K562 (cell line): ENCODE measurements at regions not wholly inside any gene's neighbourhood (a gene's known extent, or its start where the extent isn't known, plus 50 kb on each side); places are given as distances from the start of the nearest gene placed in this dataset.

Source experiments
- CTCF ChIP-seq, 3 experiments: IDR thresholded peaks in 2 of 3; conservative IDR thresholded peaks in 1 of 3; 2 replicates each; pipeline ENCODE4 v1.5.1; 2011 to 2012; ENCODE audit warnings: low read length in 3 of 3, mild to moderate bottlenecking in 3 of 3, control low read depth in 2 of 3, improper control_type of control experiment in 1 of 3, inconsistent platforms in 1 of 3, low read depth in 1 of 3, mixed read lengths in 1 of 3, moderate library complexity in 1 of 3; ENCODE audit not compliant: insufficient read depth in 2 of 3
- GATA2 ChIP-seq: sonication (generic); formaldehyde crosslinking; IDR thresholded peaks from 2 replicates; pipeline ENCODE4 v1.4.0; 2020; ENCODE audit warnings: mild to moderate bottlenecking, missing genetic modification reagents
- JUN ChIP-seq, 2 experiments: sonication (generic) in 1 of 2; formaldehyde crosslinking in 1 of 2; IDR thresholded peaks; 2 replicates each; pipeline versions ENCODE4 v1.6.1 to v1.8.0; 2012 to 2022; ENCODE audit warnings: borderline replicate concordance in 2 of 2, mild to moderate bottlenecking in 2 of 2, improper control_type of control experiment in 1 of 2, low read depth in 1 of 2, low read length in 1 of 2, missing genetic modification reagents in 1 of 2
- NEUROD1 ChIP-seq: fragments of 150-350 bp; IDR thresholded peaks from 2 replicates; pipeline ENCODE4 v1.6.1; 2014; ENCODE audit warnings: borderline replicate concordance, low read length, low read depth; ENCODE audit not compliant: partially characterized antibody
- PHF21A ChIP-seq: fragments of 450-650 bp; IDR thresholded peaks from 2 replicates; pipeline ENCODE4 v1.6.1; 2017; ENCODE audit warnings: low read depth, borderline replicate concordance
- SMC3 ChIP-seq: conservative IDR thresholded peaks from 2 replicates; pipeline ENCODE4 v1.6.1; 2011; ENCODE audit warnings: low read depth, low read length, improper control_type of control experiment; ENCODE audit not compliant: insufficient read depth
- TAF7 ChIP-seq: fragments of 450-650 bp; IDR thresholded peaks from 2 replicates; pipeline ENCODE4 v1.6.1; 2016; ENCODE audit warnings: missing genetic modification characterization, missing compliant biosample characterization
- XRCC5 ChIP-seq: fragments of 200-400 bp; formaldehyde crosslinking; IDR thresholded peaks from 2 replicates; pipeline ENCODE4 v1.6.1; 2017; ENCODE audit warnings: low read depth, mild to moderate bottlenecking, low read length
- YBX1 ChIP-seq: fragments of 450-650 bp; IDR thresholded peaks from 2 replicates; pipeline ENCODE4 v1.7.1; 2016; ENCODE audit warnings: mild to moderate bottlenecking
- ZBTB17 ChIP-seq: fragments of 450-650 bp; formaldehyde crosslinking; IDR thresholded peaks from 2 replicates; pipeline ENCODE4 v1.4.0; 2020; ENCODE audit warnings: mild to moderate bottlenecking
- ZNF212 ChIP-seq: fragments of 450-650 bp; formaldehyde crosslinking; IDR thresholded peaks from 2 replicates; pipeline ENCODE4 v1.4.0; 2020; ENCODE audit warnings: mild to moderate bottlenecking

- no peak for TF ChIP-seq TAF7
- no peak for TF ChIP-seq CTCF (IDR thresholded peaks at IDR 0.05 in 2 of 3, conservative IDR thresholded peaks at IDR 0.05 in 1 of 3; ENCODE audit: insufficient read depth in 2 of 3, low read depth in 1 of 3, low read length in 3 of 3)
- no peak for TF ChIP-seq SMC3
- TF ChIP-seq JUN (IDR thresholded peaks at IDR 0.05; ENCODE audit: borderline replicate concordance, low read depth, low read length): no peak
- TF ChIP-seq JUN (CRISPR knock-in tag; IDR thresholded peaks at IDR 0.05; ENCODE audit: borderline replicate concordance): no peak
- TF ChIP-seq ZNF212 (CRISPR knock-in tag): no peak
- no peak for TF ChIP-seq PHF21A
- TF ChIP-seq NEUROD1: no peak
- TF ChIP-seq ZBTB17 (CRISPR knock-in tag): no peak
- TF ChIP-seq GATA2 (CRISPR knock-in tag): no peak
- TF ChIP-seq XRCC5: no peak
- TF ChIP-seq YBX1: no peak
Measured at GRCh38 chrX:131199091-131199490, 90.0 kb downstream of the IGSF1 start.
